SJSA1 (cell line): ENCODE measurements at regions not wholly inside any gene's neighbourhood (a gene's known extent, or its start where the extent isn't known, plus 50 kb on each side); places are given as distances from the start of the nearest gene placed in this dataset.

Experiments
- DNase-seq, 2 experiments: peaks; one replicate each; pipeline ENCODE4 v3.0.0-alpha.2; 2015 to 2020; ENCODE audit warnings: low spot score in 2 of 2, low read depth in 1 of 2
- H3K27ac ChIP-seq: fragments of 250-450 bp; sonication (Bioruptor Pico); 2 replicates; pipeline ENCODE4 v1.5.1; 2020; ENCODE audit warnings: mild to moderate bottlenecking, moderate library complexity
- H3K27me3 ChIP-seq: fragments of 250-450 bp; sonication (Bioruptor Pico); replicated peaks from 2 replicates; pipeline ENCODE4 v1.5.1; 2020; ENCODE audit warnings: mild to moderate bottlenecking, moderate library complexity
- H3K36me3 ChIP-seq: fragments of 250-450 bp; sonication (Bioruptor Pico); 2 replicates; pipeline ENCODE4 v1.5.1; 2020; ENCODE audit warnings: mild to moderate bottlenecking
- H3K4me1 ChIP-seq: fragments of 250-450 bp; sonication (Bioruptor Pico); replicated peaks from 2 replicates; pipeline ENCODE4 v1.6.1; 2021; ENCODE audit warnings: mild to moderate bottlenecking
- H3K4me3 ChIP-seq: fragments of 250-450 bp; sonication (Bioruptor Pico); 2 replicates; pipeline ENCODE4 v1.5.1; 2020; ENCODE audit warnings: mild to moderate bottlenecking
- H3K9me3 ChIP-seq: fragments of 250-450 bp; sonication (Bioruptor Pico); replicated peaks from 2 replicates; pipeline ENCODE4 v1.5.1; 2020; ENCODE audit warnings: mild to moderate bottlenecking

DNA sequence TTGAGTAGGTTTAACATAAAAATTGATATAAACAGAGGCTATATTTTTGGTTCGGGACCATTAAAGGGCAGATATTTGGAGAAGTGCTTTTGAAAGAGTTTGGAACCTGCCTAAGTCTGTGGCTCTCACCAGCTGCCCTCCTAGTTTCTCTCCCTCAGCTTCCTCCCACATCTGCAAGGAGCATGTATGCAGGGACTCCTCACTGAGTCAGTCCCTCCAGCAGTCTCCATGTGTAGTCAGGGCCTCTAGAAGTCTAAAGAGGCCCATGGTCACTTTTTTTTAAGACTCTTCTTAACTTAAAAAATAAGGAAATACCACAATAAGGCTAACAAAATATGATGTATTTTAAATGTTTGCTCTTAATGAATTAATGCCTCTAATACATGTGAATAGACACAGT is 220.0 kb upstream of the TANK start:
- Histone ChIP-seq H3K27me3 (no peaks in the 10 kb centered on the region), H3K36me3 (no peaks in the 10 kb centered on the region), H3K4me1 (no peaks in the 10 kb centered on the region), H3K4me3 (no peak overlapping the region), H3K9me3 (no peaks in the 10 kb centered on the region), H3K27ac (no peak overlapping the region)
- DNase-seq, result no peak

DNA sequence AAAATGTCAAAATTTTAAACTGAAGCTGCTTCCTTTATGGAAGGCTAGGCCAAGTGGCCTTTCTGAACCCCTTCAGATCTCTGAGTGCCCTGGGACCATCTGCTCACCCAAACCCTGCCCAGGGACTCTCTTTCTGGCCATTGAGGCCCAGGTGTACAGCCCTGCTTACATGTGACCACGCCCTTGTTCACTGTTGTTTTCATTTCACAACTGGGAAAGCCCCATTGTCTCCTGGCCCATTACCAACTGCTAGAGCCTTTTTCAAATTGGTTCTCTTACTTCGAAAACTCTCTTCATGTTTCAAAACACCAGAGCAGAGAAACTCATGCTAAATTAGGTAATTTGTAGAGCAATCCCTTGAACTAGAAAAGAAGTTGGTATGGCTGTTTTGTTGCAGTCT is 219.5 kb upstream of the TANK start:
- Histone ChIP-seq H3K27ac (no peak overlapping the region), H3K4me3 (no peak overlapping the region), H3K9me3 (no peaks in the 10 kb centered on the region), H3K27me3 (no peaks in the 10 kb centered on the region), H3K36me3 (no peaks in the 10 kb centered on the region), H3K4me1 (no peaks in the 10 kb centered on the region)
- no peak for DNase-seq

DNA sequence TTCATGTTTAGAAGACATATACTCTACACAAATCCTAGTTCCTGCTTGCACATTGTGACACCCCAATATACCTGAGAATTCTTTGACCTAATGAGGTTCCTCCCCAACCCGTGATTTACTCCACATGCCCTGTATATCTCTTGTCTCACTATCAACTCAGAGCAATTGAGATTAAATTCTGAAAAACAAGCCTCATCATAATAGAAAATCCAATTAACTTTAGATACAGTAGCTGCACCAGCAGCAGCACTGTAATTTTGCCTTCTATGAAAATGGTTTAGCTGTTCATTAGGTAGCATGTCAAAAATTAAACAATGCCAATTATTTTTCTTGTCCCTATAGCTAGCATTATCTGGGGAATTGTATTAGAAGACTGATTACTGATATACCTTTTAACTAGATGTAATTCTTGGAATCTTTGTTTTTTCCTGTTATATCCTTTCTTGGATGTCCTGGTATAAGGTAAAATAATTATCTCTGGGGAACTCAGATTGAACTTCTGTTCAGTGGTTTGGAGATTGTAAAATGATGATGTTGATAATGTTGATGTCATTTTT is 218.9 kb upstream of the TANK start:
- no peaks in the 10 kb centered on the region for H3K4me1 ChIP-seq
- H3K27ac ChIP-seq, result no peak overlapping the region
- DNase-seq, result no peak
- H3K4me3 ChIP-seq, result no peak overlapping the region
- 0 out of 2 replicates have a peak, but pooled peaks cover 2% of the 10 kb centered on the region for H3K9me3 ChIP-seq
- H3K36me3 ChIP-seq, result no peaks in the 10 kb centered on the region
- H3K27me3 ChIP-seq, result no peaks in the 10 kb centered on the region

DNA sequence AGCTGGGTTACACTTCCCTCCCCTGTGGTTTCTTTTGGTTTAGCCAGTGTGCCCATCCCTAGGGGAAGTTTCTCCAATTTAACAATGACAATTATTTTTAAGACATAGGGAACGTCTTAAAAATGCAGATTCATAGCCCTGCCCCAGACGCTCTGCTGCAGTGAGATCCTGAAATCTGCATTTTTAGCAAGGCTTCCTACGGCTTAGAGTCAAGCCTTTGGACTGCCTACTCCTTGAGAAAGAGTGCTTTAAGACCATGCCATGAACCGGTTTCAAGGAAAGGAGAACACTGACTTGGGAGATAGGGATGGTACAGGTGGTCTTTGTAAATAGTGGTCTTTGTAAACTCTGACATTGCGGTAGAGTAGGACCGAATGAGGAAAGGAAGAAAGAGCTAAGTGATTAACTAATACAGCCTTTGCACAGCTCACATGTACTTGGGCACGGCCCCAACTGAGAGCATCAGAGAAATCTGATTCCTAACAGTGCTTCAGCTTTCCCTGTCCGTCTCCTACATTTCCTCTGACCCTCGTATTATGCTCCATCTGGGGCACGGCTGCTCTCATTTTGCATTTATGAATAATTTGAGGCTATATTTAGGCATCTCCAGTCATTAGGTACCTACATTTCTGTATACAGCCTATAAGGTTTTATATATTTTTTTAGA is 217.6 kb upstream of the TANK start:
- Histone ChIP-seq H3K27me3 (no peaks in the 10 kb centered on the region), H3K4me3 (no peak overlapping the region), H3K4me1 (no peaks in the 10 kb centered on the region), H3K9me3 (0 out of 2 replicates have a peak, but pooled peaks cover 2% of the 10 kb centered on the region), H3K27ac (no peak overlapping the region), H3K36me3 (no peaks in the 10 kb centered on the region)
- DNase-seq, result no peak

DNA sequence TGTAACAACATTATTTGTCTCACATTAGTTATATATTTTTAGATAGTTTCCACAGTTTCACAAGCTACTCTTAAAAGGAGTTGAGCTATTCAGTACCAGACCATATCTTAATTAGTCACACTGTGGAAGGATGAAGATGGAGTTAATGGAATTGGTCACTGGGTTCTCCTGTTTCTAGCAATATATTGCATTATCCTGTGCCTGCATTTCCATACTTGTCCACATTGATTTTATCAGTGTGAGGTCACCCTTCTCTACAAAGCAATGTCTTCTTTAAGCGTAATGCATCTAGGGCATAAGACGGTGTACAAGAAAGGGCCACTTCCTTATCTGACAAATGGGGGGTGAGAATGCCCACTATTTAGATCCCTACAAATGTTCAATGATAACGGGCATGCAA is 216.8 kb upstream of the TANK start:
- no peak for DNase-seq
- no peaks in the 10 kb centered on the region for H3K36me3 ChIP-seq
- no peak overlapping the region for H3K4me3 ChIP-seq
- 0 out of 2 replicates have a peak, but pooled peaks cover 2% of the 10 kb centered on the region for H3K9me3 ChIP-seq
- no peaks in the 10 kb centered on the region for H3K4me1 ChIP-seq
- H3K27ac ChIP-seq, result no peak overlapping the region
- no peaks in the 10 kb centered on the region for H3K27me3 ChIP-seq

DNA sequence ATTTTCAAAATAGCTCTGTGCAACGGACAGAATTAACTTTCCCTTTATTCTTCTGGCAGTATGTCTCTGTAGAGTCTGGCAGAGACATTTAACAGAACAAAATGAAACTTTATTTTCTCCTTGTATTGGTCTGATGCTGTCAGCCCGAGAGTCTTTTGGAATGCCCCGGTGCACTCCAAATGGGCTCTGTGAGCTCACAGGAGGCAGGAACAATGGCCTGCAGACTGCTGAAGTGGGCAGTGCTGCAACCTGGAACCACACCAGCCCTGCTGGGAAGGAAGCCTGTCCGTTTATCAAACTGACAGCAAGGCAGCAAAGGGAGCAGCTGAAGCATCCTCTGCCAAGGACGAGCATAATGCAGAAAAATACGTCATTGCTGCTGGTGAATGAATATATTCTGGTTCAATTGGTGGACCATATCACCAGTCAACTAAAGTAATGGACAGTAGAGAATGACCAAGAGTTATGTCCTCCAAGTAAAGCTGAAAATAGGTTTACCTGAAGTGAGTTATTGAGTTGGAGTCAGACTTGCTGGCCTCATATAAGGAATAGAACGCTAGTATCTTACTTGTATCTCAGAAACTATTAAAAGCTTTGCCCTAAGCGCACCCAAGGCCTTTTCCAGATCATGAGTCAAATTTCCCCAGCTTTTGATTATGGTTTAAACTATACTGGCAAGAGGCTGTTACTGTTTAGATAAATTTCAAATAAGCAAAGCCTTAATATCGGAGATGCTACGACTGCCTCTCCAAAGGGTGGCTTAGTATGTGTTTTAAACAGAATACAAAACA is 207.6 kb upstream of the TANK start:
- DNase-seq, result peak in 1 of 2 experiments; percentile 14
- no peaks in the 10 kb centered on the region for H3K27me3 ChIP-seq
- H3K27ac ChIP-seq, result no peak overlapping the region
- H3K4me1 ChIP-seq, result peaks cover 22% of the 10 kb centered on the region
- H3K4me3 ChIP-seq, result no peak overlapping the region
- no peaks in the 10 kb centered on the region for H3K9me3 ChIP-seq
- H3K36me3 ChIP-seq, result no peaks in the 10 kb centered on the region

DNA sequence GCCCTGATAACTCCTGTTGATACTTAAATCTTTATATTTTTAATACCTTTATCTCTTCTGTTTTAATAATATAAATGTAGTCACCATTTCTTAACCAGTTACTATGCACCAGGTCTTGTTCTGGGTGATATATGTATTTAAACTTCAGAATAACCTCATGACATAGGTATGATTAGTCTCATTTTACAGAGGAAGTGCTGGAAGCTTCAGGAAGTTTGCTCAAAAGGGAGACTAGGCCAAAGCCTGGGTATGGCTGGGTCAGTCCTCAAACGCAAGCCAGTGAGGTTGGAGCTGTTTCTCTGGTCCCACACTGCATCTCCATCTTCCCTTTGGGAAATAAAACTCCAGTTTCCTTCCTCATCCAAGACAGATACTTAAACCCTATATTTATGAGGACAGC is 204.7 kb upstream of the TANK start:
- no peak for DNase-seq
- no peaks in the 10 kb centered on the region for H3K27me3 ChIP-seq
- H3K4me3 ChIP-seq, result no peak overlapping the region
- H3K9me3 ChIP-seq, result no peaks in the 10 kb centered on the region
- H3K27ac ChIP-seq, result no peak overlapping the region
- no peaks in the 10 kb centered on the region for H3K36me3 ChIP-seq
- peaks cover 22% of the 10 kb centered on the region for H3K4me1 ChIP-seq

DNA sequence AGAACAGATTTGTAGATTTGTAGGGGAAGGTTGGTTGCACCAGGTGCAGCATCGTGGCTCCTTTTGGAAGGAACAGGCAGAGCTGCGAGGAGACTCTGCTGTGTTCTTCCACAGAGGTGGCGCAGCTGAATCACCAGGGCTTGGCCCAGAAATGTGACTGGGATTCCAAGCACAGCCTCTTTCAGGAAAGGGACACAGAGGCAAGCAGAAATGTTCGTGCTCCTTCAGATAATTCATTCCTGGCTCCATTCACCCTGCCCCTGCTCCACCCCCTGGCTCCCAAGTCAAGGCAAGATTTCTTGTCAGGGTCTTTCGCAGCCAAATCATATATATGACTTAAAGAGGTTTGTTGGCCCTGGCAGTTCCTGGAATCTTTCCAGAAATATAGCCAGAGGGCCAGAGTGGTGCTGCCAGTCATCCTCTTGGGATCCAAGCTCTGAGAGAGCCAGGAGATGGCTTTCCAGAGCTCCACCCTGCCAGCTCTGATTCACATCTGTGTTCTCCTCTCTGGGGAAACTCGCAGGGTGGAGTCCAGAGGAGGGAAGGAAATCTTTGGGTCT is 203.9 kb upstream of the TANK start:
- no peaks in the 10 kb centered on the region for H3K36me3 ChIP-seq
- no peak overlapping the region for H3K27ac ChIP-seq
- no peaks in the 10 kb centered on the region for H3K9me3 ChIP-seq
- peak; percentile 27 to 36 for DNase-seq
- peaks cover 22% of the 10 kb centered on the region for H3K4me1 ChIP-seq
- no peak overlapping the region for H3K4me3 ChIP-seq
- no peaks in the 10 kb centered on the region for H3K27me3 ChIP-seq

DNA sequence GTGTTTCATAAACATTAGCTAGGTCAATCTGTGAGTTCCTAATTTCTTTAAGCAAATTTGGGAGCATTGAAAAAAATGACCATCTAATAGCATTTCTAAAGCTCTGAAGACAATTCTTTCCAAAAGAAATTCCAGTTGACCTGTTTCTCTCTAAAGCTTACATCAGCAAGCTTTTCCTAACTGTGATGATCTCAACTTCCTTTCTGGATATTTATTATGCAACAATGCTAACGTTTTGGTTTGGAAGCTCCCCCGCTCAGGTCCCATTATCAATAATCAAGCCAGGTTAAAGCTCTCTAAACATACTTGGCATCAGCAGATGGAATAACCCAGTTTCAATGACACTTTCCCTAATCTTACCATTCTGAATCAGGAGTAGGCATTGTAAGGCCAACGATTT is 196.3 kb upstream of the TANK start:
- Histone ChIP-seq H3K27ac (no peak overlapping the region), H3K9me3 (no peaks in the 10 kb centered on the region), H3K4me1 (no peaks in the 10 kb centered on the region), H3K27me3 (no peaks in the 10 kb centered on the region), H3K36me3 (no peaks in the 10 kb centered on the region), H3K4me3 (no peak overlapping the region)
- DNase-seq, result no peak

DNA sequence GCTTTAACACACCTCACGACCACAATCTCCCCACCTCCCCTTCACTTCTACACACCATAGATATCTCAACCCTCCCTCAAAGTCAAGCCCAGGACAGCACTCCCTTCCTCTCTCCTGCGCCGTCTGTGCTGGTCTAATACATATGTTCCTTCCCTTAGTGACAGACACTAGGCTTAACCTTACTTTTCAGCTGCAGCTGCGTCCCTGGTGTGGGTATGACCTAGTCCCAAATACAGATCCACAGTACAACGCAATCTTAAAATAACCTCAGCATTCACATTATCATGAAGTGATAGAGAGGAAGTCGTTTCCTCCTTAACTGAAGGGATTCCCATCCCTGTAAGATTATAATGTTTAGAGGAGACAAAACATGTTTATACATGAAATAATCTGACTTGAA is 192.7 kb upstream of the TANK start:
- H3K9me3 ChIP-seq, result no peaks in the 10 kb centered on the region
- no peak for DNase-seq
- no peak overlapping the region for H3K27ac ChIP-seq
- H3K4me3 ChIP-seq, result no peak overlapping the region
- no peaks in the 10 kb centered on the region for H3K27me3 ChIP-seq
- H3K4me1 ChIP-seq, result peaks cover 4% of the 10 kb centered on the region
- H3K36me3 ChIP-seq, result no peaks in the 10 kb centered on the region

DNA sequence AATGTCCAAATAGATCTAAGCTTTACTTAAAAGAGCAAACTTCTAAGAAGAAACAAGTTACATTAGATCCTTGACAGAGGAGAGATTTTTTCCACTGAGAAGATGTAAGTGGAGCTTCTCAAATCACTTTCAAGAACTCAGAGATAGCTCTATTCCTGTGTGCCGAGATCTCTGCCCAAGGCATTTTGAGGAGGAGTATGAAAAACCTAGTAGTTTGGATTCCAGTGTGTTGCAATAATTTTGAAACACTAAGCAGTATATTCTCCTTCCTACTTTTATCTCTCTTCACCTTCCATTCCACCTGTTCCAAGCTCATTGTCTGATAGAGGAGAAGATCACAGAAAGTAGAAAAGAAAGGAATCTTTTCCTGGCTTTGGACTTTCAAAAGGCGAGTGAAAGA is 192.0 kb upstream of the TANK start:
- DNase-seq, result no peak
- Histone ChIP-seq H3K36me3 (no peaks in the 10 kb centered on the region), H3K4me1 (peaks cover 4% of the 10 kb centered on the region), H3K27me3 (no peaks in the 10 kb centered on the region), H3K27ac (no peak overlapping the region), H3K9me3 (no peaks in the 10 kb centered on the region), H3K4me3 (no peak overlapping the region)

DNA sequence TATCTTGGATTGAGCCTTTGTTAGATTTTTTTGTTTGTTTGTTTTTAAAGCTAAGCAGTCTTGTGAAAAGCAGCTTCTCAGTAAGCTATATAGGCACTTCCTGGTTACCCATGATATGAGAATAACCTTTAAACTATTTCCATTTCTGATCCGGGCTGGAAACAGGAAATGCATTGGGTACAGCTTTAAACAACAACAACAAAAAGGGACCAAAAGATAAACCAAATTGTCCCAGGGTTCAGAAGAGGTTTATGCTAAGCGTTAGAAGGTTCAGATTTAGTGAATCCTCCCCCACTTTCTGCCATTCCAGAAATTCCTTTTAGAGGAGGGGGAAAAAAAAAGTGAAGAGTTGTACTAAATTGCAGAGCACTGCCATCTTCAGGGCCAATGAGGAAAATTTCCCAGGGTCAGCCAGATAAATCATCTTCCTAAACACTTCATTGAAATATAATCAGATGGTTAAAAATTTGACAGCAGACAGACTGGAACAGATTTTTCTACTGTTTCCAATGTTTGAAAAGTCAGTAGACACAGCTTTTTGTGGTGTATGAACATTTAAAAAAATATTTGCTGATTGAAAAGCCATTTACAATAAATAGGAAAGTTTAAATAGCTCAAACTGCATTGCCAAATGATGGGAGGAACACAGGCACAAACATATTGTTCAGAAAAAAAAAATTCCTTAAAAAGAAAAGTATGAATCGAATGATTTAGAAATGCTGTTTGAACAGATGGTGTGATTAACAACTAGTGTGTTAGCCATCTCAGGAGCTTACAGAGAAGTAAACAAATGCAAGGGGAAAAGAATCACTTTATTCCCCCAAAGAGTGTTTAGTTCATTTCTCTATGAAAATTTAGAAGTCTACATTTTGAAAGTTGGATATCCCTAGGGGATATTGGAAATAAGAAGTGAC is 189.9 kb upstream of the TANK start:
- DNase-seq, result peak; percentile 50 to 97
- Histone ChIP-seq H3K27ac (peak overlapping the region; percentile 78), H3K4me3 (0 out of 2 replicates have a peak overlapping the region, but pooled peaks have one; percentile 7), H3K27me3 (no peaks in the 10 kb centered on the region), H3K36me3 (no peaks in the 10 kb centered on the region), H3K4me1 (peaks cover 4% of the 10 kb centered on the region), H3K9me3 (no peaks in the 10 kb centered on the region)

DNA sequence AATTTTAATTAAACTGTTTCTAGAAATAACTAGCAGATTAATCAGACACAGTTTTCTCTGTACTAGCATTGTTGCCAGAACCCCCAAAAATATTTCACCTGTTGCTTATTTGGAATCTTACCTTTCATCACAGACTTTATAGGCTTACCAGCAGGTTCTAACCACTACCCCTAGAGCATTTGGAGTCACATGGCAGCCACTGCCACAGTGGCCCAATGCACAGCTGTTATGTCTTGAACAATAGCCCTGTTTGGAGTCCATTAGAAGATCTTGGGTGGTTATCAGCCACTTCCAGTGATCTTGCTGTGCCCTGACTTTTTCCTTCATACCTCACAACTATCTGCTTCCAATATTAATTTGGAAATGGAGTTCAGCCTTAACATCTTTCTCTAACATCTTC is 186.2 kb upstream of the TANK start:
- H3K27ac ChIP-seq, result no peak overlapping the region
- no peak for DNase-seq

More for the DNA sequence above, 186.2 kb upstream of the TANK start:
- Histone ChIP-seq H3K9me3 (no peaks in the 10 kb centered on the region), H3K4me3 (no peak overlapping the region), H3K27me3 (no peaks in the 10 kb centered on the region), H3K36me3 (no peaks in the 10 kb centered on the region), H3K4me1 (peaks cover 4% of the 10 kb centered on the region)
